DOHH2 (cell line): ENCODE measurements at regions not wholly inside any gene's neighbourhood (a gene's known extent, or its start where the extent isn't known, plus 50 kb on each side); places are given as distances from the start of the nearest gene placed in this dataset.
"Not testable (repeated sequence)": the region's sequence is repeated elsewhere in the genome, so short reads cannot be mapped to it uniquely, and the experiment has no call there.

ENCODE experiments used
- CTCF ChIP-seq: fragments of 200-600 bp; sonication (generic); IDR thresholded peaks from one replicate; pipeline ENCODE4 v1.5.1; 2014; ENCODE audit warnings: antibody characterized with exemption, mild to moderate bottlenecking, low read depth, low read length; ENCODE audit not compliant: poor library complexity, severe bottlenecking
- EZH2phosphoT487 ChIP-seq: fragments of 200-600 bp; sonication (generic); IDR thresholded peaks from 2 replicates; pipeline ENCODE4 v1.6.1; 2017; ENCODE audit warnings: borderline replicate concordance, mild to moderate bottlenecking, antibody characterized with exemption, low read length, moderate library complexity, mixed read lengths

- not testable (repeated sequence) for TF ChIP-seq CTCF, EZH2phosphoT487
Observed at GRCh38 chr20:52302051-52302450, 110.5 kb upstream of the ZFP64 start.
